Stimulated activated CD4-positive, alpha-beta T cell treated with anti-CD3 and anti-CD28 coated beads, Interleukin-12 subunit alpha, Interleukin-12 subunit beta, amount 100 ng/mL, for 48 hours (primary cell): ENCODE measurements at regions not wholly inside any gene's neighbourhood (a gene's known extent, or its start where the extent isn't known, plus 50 kb on each side); places are given as distances from the start of the nearest gene placed in this dataset.

Experiments
- DNase-seq, 3 donors: peaks; one replicate each; pipeline ENCODE4 v3.0.0-alpha.2; 2020; ENCODE audit warnings: low read depth in 2 of 3, low spot score in 1 of 3

GRCh38 chr14:71658261-71658860, 273.9 kb upstream of the RGS6 start:
- no peak for DNase-seq

- no peak for DNase-seq
Observed at GRCh38 chr14:71659159-71659558, 273.1 kb upstream of the RGS6 start.

- DNase-seq = no peak
Observed at GRCh38 chr14:71661441-71661840, 270.8 kb upstream of the RGS6 start.

DNA sequence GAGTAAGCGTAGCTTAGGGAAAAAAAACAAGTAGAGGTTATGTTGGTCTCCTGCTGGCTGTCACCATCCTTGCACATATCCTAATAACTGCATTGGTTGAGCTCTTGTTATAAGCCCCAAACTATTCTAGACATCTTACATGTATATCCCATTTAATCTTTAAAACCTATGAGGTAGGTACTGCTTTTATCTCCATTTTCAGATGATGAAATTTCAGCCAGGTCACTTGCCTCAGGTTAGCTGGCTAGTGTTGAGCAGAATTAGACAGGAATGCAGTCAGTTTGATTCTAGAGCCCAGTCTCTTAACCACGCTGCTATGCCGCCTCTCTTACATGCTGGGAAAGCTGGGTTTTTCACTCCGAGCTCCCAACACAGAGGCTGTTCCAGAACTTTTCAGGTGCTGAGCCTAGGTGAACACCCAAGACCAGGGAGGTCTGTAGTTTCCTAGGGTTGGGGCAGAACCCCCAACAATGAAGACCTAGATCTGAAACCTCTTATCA, 269.9 kb upstream of the RGS6 start:
- DNase-seq = no peak

- DNase-seq = no peak
Observed at GRCh38 chr14:71665157-71665556, 267.1 kb upstream of the RGS6 start.

GRCh38 chr14:71665781-71666180, 266.4 kb upstream of the RGS6 start:
- DNase-seq = no peak

DNA sequence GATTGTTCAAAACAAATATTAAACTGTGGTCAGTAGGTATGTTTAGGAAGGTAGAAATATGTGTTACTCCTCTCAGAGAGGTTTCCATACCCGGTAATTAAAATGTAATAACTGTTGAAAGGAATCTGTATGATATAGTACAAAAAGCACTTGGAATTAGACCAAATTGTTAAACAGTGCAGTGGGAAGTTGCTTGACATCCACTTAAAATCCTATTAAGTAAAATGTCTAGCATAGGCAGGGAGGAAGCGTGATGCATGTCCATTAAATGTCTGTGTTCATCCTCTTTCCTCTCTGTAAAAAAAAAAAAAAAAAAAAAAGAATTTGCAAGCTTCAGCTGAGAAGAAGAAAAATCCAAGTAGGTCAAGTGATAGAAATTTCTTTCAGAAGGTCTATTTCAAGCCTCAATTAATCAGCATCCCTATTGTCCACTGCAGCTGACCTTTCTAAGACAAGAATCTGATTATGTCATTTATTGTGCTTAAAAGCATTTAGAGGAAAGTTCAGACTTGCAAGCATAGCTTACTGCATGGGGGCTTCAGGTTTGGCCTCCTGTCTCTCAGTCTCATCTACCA, 265.6 kb upstream of the RGS6 start:
- no peak for DNase-seq

DNA sequence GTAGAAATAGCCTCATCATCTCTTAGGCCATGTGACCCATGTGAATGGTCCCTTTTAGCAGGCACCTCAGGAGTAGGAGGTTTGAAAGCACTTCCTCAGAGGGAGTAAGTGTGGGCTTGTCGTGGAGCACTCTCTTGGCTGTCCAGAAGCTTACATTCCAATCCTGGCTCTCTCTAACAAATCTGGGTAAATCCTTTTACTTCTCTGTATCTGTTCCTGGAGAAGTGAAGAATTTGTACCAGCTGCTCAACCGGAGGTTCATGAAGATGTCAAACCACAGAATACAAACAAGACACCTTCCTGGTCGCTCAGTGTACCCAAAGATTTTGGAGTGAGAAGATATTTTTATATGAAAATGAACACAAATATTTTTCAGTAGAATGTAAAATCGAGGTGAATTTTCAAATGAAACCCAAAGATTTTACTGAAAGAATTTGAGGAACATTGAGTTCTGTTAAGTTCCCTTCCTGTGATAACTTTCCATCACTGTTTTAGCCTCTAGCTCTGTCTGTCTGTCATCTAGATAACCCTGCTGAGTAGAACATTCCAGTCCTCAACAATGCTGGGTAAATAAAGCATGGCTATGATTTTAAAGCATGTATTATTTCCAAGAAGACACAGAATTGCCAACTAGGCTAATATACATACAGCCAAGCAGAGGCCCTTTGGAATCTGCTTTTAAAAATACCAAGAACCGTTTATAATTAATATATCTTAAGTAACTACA, 263.9 kb upstream of the RGS6 start:
- DNase-seq = no peak

DNA sequence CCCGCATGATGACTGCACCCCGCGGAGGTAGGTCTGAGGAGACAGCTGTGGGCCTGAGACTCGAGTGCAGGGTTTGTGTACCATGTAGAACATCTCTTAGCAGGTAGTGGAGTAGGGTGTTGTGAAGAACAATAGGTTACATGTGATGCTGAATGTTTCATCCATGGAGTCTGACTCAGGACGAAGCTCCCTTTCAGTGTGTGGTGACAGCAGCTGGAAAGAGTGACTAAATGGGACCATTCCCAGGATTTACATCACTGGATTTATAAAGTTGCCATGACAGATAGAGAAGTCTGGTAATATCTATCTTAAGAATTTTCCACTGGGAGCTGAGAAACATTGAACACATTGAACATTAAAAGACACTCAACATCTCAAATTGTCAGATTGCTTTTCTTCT, 259.6 kb upstream of the RGS6 start:
- DNase-seq = no peak

DNA sequence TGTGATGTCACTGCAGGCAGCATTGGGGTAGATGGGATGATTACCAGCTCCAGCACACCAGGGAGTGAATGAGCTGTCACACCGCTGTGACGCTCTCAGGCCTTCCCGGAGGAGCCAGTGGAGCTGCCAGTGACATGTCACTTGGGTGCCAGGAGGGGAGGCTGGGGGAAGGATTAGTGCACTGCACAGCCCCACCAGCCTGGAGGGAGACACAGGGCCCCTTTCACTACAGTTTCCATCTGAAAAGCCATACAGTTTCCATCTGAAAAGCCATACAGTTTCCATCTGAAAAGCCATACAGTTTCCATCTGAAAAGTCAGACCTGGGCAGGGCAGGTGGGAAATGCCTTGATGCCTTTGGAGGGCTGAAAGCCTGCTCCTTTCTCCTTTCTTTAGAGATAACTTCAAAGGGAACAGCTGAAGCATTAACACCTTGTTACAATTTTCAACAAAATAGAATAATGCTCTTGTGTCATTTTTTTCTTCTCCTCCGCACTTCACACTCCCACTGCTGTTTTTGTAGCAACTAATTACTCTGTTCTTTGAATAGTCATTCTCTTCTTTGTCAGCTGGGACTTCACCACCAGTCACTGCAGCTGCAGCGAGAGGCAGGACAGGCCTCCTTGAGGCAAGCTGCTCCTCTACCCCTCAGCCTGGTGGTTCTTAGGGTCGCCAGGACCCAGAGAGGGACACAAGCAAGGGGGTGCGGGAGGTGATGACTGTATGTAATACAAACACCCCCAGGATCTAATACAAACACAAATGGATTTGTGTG, 256.9 kb upstream of the RGS6 start:
- no peak for DNase-seq

GRCh38 chr14:71675900-71676287, 256.3 kb upstream of the RGS6 start:
- no peak for DNase-seq

DNA sequence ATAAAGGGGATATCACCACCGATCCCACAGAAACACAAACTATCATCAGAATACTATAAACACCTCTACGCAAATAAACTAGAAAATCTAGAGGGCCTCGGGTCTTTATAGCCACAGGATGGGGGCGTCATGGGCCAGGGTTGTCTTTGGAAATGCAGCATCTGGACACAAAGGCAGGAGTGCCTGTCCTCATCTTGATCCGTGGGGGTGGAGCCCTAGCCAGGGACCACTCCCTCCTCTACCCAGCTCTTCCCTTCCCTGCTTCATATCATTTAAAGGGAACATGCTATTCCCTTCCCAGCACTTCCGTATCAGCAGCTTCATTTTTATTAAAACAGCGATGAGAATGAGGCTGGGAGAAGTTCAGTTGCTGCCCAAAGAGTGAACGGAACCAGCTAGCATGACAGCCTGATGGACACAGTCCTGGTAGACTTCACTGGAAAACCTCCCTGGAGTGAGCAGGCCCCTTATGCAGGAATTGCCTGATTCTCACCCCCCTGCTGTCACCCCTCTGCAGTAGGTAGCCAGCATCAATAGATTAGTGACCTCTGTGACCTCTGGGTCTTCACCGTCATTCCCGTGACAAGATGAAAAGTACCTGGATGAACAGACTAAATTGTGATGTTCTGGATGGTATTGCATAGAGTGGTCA, 251.4 kb upstream of the RGS6 start:
- DNase-seq = no peak

DNA sequence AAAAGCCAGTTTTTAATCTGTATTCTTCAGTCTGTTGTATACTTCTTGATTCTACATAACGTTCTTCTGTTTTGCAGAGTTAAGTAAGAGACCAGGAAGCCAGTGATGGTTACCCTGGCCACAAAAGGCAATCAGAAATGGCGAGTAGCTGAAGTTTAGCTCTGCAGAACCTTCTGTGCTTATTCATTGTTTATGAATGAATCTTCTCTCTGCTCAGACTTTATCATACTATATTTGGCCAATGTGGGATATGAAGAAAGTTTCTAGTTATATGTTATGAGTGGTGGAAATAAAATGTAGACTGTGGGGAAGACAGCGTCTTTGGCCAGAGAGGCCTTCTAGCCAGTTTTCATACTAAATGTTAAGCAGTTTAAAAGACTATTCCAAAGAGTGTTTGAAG, 249.9 kb upstream of the RGS6 start:
- no peak for DNase-seq

DNA sequence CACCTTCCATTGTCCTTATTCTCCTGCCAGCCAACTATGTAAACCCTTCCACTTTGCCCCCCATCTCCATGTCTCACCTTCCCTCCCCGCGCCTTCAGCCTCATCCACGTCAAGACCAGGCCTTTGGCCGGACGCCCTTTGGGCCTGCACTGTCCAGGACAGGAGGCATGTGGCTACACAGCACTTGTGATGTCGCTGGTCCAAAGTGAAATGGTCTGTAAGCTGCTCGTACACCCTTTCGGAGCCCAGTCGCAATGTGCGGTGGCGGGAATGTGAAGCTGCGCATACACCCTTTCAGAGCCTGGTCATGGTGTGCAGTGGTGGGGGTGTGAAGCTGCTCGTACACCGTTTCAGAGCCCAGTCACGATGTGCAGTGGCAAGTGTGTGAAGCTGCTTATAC, 247.9 kb upstream of the RGS6 start:
- no peak for DNase-seq

GRCh38 chr14:71686677-71687076, 245.6 kb upstream of the RGS6 start:
- no peak for DNase-seq

DNA sequence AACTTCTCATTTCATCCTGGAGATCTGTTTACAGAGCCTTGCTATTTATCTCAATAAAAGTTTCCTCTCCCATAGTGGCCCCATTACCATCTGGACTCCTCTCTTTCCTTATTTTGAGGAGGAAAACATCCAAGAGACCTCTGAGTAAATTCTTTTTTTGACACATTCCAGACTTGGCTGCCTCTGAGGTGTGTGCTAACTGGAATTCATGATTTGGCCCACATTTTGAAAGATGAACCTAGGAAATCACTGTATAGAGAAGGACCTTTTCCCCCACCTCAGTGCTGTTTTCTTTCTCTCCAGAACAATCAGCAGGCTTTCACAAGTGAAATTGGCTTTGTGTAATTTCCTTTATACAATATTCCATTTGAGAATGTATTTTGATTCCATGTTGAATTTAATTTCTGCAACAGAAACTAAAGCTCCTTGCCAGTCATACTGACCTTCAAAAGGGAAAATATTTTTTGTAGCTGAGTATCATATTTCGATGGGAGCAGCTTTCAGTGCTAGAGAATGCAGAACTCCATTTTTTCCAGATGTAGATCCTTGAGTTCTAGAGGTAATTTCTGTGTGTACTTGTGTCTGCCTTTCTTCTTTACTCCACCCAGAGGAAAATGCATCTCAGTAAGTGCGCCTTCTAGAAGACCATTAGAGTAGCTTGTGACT, 244.9 kb upstream of the RGS6 start:
- DNase-seq = no peak

- no peak for DNase-seq
Observed at GRCh38 chr14:71688576-71688975, 243.7 kb upstream of the RGS6 start.

DNA sequence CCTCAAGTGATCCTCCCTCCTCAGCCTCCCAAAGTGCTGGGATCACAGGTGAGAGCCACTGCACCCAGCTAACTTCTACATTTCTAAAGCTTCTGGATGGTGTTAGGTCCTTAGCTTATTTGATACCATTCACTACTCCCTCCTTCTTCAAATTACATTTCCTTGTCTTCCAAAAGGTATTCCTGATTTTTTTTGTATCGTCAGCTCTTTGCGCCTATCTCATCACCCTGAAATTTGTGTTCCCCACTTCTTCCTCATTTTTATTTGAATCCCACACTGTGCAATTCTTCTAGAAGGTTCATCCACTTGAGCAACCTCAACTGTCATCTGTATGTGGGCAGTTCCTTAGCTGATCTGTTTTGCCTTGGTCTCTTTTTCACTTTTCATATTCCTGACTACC, 241.8 kb upstream of the RGS6 start:
- DNase-seq = no peak

DNA sequence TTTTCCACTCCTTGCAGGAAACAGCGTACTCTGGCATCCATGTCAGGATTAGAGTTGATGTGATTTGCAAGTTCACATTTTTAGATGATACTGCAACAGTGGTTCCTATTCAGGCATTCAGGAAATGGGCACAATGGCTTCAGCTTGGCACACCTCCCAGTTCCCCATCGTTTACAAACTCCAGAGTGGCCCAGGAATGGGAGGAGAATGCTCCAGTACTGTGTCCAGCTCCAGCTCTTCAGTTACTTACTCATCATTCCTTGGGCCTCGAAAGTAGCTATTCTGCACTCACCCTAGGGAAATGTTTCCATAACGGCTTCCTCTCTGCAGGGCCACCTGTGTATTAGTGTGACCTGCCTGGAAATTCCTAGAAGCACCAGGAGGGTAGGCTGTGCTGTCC, 239.7 kb upstream of the RGS6 start:
- no peak for DNase-seq

DNA sequence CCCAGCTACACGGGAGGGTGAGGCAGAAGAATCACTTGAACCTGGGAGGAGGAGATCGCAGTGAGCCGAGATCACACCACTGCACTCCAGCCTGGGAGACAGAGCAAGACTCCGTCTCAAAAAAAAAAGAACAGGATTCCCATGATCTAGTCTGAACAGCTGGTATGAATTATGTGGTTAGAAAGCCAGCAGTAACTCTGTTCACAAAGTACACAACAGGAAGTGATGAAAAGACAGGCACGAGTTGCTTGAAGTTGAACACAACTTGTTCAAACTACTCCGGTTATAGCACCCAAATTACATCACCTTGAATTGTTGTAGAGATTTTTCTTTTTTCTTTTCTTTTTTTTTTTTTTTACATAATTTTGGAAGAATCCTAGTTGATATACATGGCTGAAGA, 238.8 kb upstream of the RGS6 start:
- DNase-seq = no peak
